Loucy (cell line): ENCODE measurements at regions not wholly inside any gene's neighbourhood (a gene's known extent, or its start where the extent isn't known, plus 50 kb on each side); places are given as distances from the start of the nearest gene placed in this dataset.

Source experiments
- H2AFZ ChIP-seq: fragments of 200-600 bp; sonication (generic); 2 replicates; pipeline ENCODE4 v1.6.0; 2016; ENCODE audit warnings: antibody characterized with exemption, mild to moderate bottlenecking, low read length, moderate library complexity
- H3F3A ChIP-seq: fragments of 200-600 bp; 2 replicates; pipeline ENCODE4 v1.6.0; 2016; ENCODE audit warnings: antibody characterized with exemption, low read depth, mild to moderate bottlenecking
- H3K27me3 ChIP-seq: fragments of 200-600 bp; sonication (generic); 2 replicates; pipeline ENCODE4 v1.6.1; 2014; ENCODE audit warnings: low read length, mild to moderate bottlenecking; ENCODE audit not compliant: insufficient read depth, poor library complexity, severe bottlenecking
- H3K36me3 ChIP-seq: fragments of 200-600 bp; sonication (generic); 2 replicates; pipeline ENCODE4 v1.6.1; 2016; ENCODE audit warnings: low read length; ENCODE audit not compliant: insufficient read depth
- H3K4me1 ChIP-seq: fragments of 200-600 bp; sonication (generic); 2 replicates; pipeline ENCODE4 v1.5.1; 2014; ENCODE audit warnings: low read length, mild to moderate bottlenecking; ENCODE audit not compliant: insufficient read depth, poor library complexity, severe bottlenecking
- H3K4me2 ChIP-seq: fragments of 200-600 bp; sonication (generic); 2 replicates; pipeline ENCODE4 v1.6.0; 2014; ENCODE audit warnings: antibody characterized with exemption, low read length, low read depth, mild to moderate bottlenecking; ENCODE audit not compliant: poor library complexity, severe bottlenecking
- H3K4me3 ChIP-seq: fragments of 200-600 bp; sonication (generic); 2 replicates; pipeline ENCODE4 v1.5.1; 2014; ENCODE audit warnings: low read length, mild to moderate bottlenecking, mixed read lengths; ENCODE audit not compliant: poor library complexity, severe bottlenecking
- H3K79me2 ChIP-seq: fragments of 200-600 bp; sonication (generic); 2 replicates; pipeline ENCODE4 v1.6.1; 2014; ENCODE audit warnings: low read length; ENCODE audit not compliant: insufficient read depth
- H3K9ac ChIP-seq: fragments of 200-600 bp; sonication (generic); 2 replicates; pipeline ENCODE4 v1.6.0; 2014; ENCODE audit warnings: mild to moderate bottlenecking, low read depth, low read length, moderate library complexity; ENCODE audit not compliant: poor library complexity, severe bottlenecking
- H3K9me2 ChIP-seq: fragments of 200-600 bp; sonication (generic); replicated peaks from 2 replicates; pipeline ENCODE4 v1.6.1; 2016; ENCODE audit warnings: low read depth, low read length, mixed read lengths
- H3K9me3 ChIP-seq: fragments of 200-600 bp; sonication (generic); 2 replicates; pipeline ENCODE4 v1.6.1; 2014; ENCODE audit warnings: mild to moderate bottlenecking, antibody characterized with exemption, low read length, low read depth; ENCODE audit not compliant: insufficient read depth
- H4K20me1 ChIP-seq: fragments of 200-600 bp; sonication (generic); 2 replicates; pipeline ENCODE4 v1.6.0; 2014; ENCODE audit warnings: antibody characterized with exemption, low read length, mild to moderate bottlenecking; ENCODE audit not compliant: insufficient read depth, poor library complexity, severe bottlenecking
- EZH2phosphoT487 ChIP-seq: fragments of 200-600 bp; IDR thresholded peaks from 2 replicates; pipeline ENCODE4 v1.6.1; 2018; ENCODE audit warnings: antibody characterized with exemption, mild to moderate bottlenecking, moderate library complexity, borderline replicate concordance
- TF ChIP-seq, protein P1 (sequence below): fragments of 200-600 bp; sonication (generic); conservative IDR thresholded peaks from 2 replicates; pipeline ENCODE4 v1.5.1; 2014; ENCODE audit warnings: mild to moderate bottlenecking, antibody characterized with exemption, low read length

DNA sequence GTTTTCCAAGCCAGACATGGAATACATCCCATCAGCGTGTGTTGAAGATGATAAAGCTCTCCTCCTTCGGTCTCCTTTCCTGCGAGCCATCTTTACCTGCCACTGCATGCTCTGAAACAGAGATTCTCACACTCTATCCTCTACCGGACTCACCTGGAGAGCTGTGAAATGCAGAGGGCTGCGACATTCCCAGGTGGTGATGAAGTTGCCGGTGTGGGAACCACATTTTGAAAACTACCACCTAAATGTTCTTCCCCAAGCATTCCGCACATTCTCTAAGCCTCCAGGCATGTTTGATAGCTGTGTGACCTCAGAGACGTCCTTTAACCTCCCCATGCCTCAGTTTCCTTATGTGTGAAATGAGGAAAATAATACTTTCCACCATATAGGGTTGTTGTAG lies 226.2 kb upstream of the RAB6C start:
- no peaks in the 10 kb centered on the region for H3K79me2 ChIP-seq
- H3K9ac ChIP-seq = no peak overlapping the region
- no peaks in the 10 kb centered on the region for H3K9me2 ChIP-seq
- no peaks in the 10 kb centered on the region for H3K9me3 ChIP-seq
- TF ChIP-seq EZH2phosphoT487 = no peak
- TF ChIP-seq, protein P1, sequence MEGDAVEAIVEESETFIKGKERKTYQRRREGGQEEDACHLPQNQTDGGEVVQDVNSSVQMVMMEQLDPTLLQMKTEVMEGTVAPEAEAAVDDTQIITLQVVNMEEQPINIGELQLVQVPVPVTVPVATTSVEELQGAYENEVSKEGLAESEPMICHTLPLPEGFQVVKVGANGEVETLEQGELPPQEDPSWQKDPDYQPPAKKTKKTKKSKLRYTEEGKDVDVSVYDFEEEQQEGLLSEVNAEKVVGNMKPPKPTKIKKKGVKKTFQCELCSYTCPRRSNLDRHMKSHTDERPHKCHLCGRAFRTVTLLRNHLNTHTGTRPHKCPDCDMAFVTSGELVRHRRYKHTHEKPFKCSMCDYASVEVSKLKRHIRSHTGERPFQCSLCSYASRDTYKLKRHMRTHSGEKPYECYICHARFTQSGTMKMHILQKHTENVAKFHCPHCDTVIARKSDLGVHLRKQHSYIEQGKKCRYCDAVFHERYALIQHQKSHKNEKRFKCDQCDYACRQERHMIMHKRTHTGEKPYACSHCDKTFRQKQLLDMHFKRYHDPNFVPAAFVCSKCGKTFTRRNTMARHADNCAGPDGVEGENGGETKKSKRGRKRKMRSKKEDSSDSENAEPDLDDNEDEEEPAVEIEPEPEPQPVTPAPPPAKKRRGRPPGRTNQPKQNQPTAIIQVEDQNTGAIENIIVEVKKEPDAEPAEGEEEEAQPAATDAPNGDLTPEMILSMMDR = no peak
- no peak overlapping the region for H3K4me2 ChIP-seq
- H3K4me1 ChIP-seq = peaks cover 6% of the 10 kb centered on the region
- H2AFZ ChIP-seq = no peak overlapping the region
- H3K27me3 ChIP-seq = no peaks in the 10 kb centered on the region
- H3K4me3 ChIP-seq = no peak overlapping the region
- H4K20me1 ChIP-seq = no peaks in the 10 kb centered on the region
- no peaks in the 10 kb centered on the region for H3F3A ChIP-seq
- H3K36me3 ChIP-seq = no peaks in the 10 kb centered on the region

DNA sequence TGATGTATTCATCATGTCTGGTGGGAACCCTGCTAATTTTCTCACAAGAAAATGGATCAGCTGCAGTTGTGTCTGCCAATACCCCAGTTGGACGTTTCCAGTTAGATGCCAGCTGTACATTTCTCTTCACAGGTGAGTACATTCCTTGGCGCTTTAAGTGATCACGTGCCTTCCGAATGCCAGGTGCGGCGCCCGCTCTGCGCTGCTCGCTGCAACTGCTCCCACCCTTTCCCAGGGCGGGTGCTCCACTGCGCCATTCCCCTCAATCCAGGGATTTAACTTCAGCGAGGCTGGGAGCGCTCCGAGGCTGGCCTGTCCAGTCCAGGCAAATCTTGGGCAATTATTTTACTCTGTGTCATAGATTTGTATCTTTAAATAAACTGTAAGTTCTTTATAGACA lies 225.0 kb upstream of the RAB6C start:
- H3K27me3 ChIP-seq = no peaks in the 10 kb centered on the region
- H3F3A ChIP-seq = no peaks in the 10 kb centered on the region
- H3K9ac ChIP-seq = no peak overlapping the region
- H3K9me2 ChIP-seq = no peaks in the 10 kb centered on the region
- H3K36me3 ChIP-seq = no peaks in the 10 kb centered on the region
- H4K20me1 ChIP-seq = no peaks in the 10 kb centered on the region
- no peak for TF ChIP-seq EZH2phosphoT487
- TF ChIP-seq, protein P1 = no peak
- H3K4me2 ChIP-seq = no peak overlapping the region
- H3K79me2 ChIP-seq = no peaks in the 10 kb centered on the region
- H2AFZ ChIP-seq = no peak overlapping the region
- no peaks in the 10 kb centered on the region for H3K4me1 ChIP-seq
- H3K9me3 ChIP-seq = no peaks in the 10 kb centered on the region
- H3K4me3 ChIP-seq = no peak overlapping the region

DNA sequence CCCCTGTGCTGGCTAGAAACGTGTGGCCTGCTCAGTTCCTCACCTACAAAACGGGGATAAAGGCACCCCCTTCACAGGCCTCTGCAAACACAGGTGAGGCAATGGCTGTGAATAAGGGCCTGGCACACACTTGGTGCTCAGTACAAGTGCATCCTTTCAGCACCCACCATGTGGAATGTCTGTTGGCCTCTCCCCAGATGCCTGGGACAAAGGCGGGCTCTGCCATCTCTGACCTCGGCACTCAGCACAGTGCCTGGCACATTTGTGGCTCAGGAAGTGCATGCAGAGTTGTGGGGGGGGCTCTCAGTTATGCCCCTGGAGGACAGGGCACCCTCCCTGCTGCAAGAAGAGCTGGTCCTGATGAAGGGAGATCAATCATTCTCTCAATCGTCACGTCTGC lies 224.6 kb upstream of the RAB6C start:
- no peak overlapping the region for H3K4me2 ChIP-seq
- no peak overlapping the region for H2AFZ ChIP-seq

More for the DNA sequence above, 224.6 kb upstream of the RAB6C start:
- no peaks in the 10 kb centered on the region for H3K9me2 ChIP-seq
- no peaks in the 10 kb centered on the region for H4K20me1 ChIP-seq
- H3K4me1 ChIP-seq = no peaks in the 10 kb centered on the region
- no peaks in the 10 kb centered on the region for H3K9me3 ChIP-seq
- no peaks in the 10 kb centered on the region for H3K27me3 ChIP-seq
- H3F3A ChIP-seq = no peaks in the 10 kb centered on the region
- H3K4me3 ChIP-seq = no peak overlapping the region
- no peak overlapping the region for H3K9ac ChIP-seq
- TF ChIP-seq, protein P1 = no peak
- no peak for TF ChIP-seq EZH2phosphoT487
- H3K79me2 ChIP-seq = no peaks in the 10 kb centered on the region
- no peaks in the 10 kb centered on the region for H3K36me3 ChIP-seq
